Trophoblast cell (in vitro differentiated cells and primary cell): ENCODE measurements at regions not wholly inside any gene's neighbourhood (a gene's known extent, or its start where the extent isn't known, plus 50 kb on each side); places are given as distances from the start of the nearest gene placed in this dataset.

Experiments used
- DNase-seq, 2 donors: peaks; one replicate each; pipeline ENCODE4 v3.0.0-alpha.2; 2016
- H2AFZ ChIP-seq: 2 replicates; pipeline ENCODE4 v1.6.1; 2013; ENCODE audit warnings: low read length, moderate library complexity, mild to moderate bottlenecking; ENCODE audit not compliant: insufficient read depth, poor library complexity
- H2AK5ac ChIP-seq: 2 replicates; pipeline ENCODE4 v1.6.1; 2013; ENCODE audit warnings: mild to moderate bottlenecking, low read length
- H2BK120ac ChIP-seq: 2 replicates; pipeline ENCODE4 v1.6.1; 2013; ENCODE audit warnings: low read length, mild to moderate bottlenecking, moderate library complexity; ENCODE audit not compliant: insufficient read depth, poor library complexity
- H2BK12ac ChIP-seq: 2 replicates; pipeline ENCODE4 v1.6.1; 2013; ENCODE audit warnings: mild to moderate bottlenecking, low read length, moderate library complexity
- H2BK5ac ChIP-seq: 2 replicates; pipeline ENCODE4 v1.6.1; 2013; ENCODE audit warnings: low read length, low read depth, moderate library complexity, mild to moderate bottlenecking; ENCODE audit not compliant: poor library complexity
- H3K14ac ChIP-seq: 2 replicates; pipeline ENCODE4 v1.6.1; 2013; ENCODE audit warnings: mild to moderate bottlenecking, low read length
- H3K18ac ChIP-seq: 2 replicates; pipeline ENCODE4 v1.6.1; 2013; ENCODE audit warnings: mild to moderate bottlenecking, low read length
- H3K23ac ChIP-seq: 2 replicates; pipeline ENCODE4 v1.6.1; 2013; ENCODE audit warnings: low read length
- H3K27ac ChIP-seq: 2 replicates; pipeline ENCODE4 v1.5.1; 2013; ENCODE audit warnings: low read depth, mild to moderate bottlenecking, inconsistent platforms, low read length, moderate library complexity
- H3K27me3 ChIP-seq: 2 replicates; pipeline ENCODE4 v1.6.1; 2013; ENCODE audit warnings: inconsistent platforms, mild to moderate bottlenecking, low read length, moderate library complexity; ENCODE audit not compliant: insufficient read depth
- H3K36me3 ChIP-seq, 2 experiments: 1 replicate in 1 of 2; 2 replicates in 1 of 2; pipeline ENCODE4 v1.6.1; 2013; ENCODE audit warnings: low read length in 2 of 2, mild to moderate bottlenecking in 2 of 2, moderate library complexity in 1 of 2; ENCODE audit not compliant: insufficient read depth in 2 of 2, control insufficient read depth in 1 of 2
- H3K4ac ChIP-seq: 2 replicates; pipeline ENCODE4 v1.6.1; 2013; ENCODE audit warnings: low read depth, mild to moderate bottlenecking, low read length, moderate library complexity
- H3K4me1 ChIP-seq, 2 experiments: 1 replicate in 1 of 2; 2 replicates in 1 of 2; pipeline ENCODE4 v1.6.1; 2013; ENCODE audit warnings: low read length in 2 of 2, mild to moderate bottlenecking in 2 of 2, moderate library complexity in 1 of 2; ENCODE audit not compliant: insufficient read depth in 2 of 2, control insufficient read depth in 1 of 2
- H3K4me2 ChIP-seq: 2 replicates; pipeline ENCODE4 v1.6.1; 2013; ENCODE audit warnings: inconsistent platforms, mild to moderate bottlenecking, low read length, moderate library complexity
- H3K4me3 ChIP-seq: 2 replicates; pipeline ENCODE4 v1.5.1; 2013; ENCODE audit warnings: mild to moderate bottlenecking, low read depth, low read length, inconsistent platforms
- H3K79me1 ChIP-seq: one replicate; pipeline ENCODE4 v1.6.1; 2013; ENCODE audit warnings: low read length
- H3K79me2 ChIP-seq: 2 replicates; pipeline ENCODE4 v1.6.1; 2013; ENCODE audit warnings: low read length, mild to moderate bottlenecking; ENCODE audit not compliant: control insufficient read depth, insufficient read depth, poor library complexity
- H3K9ac ChIP-seq: 2 replicates; pipeline ENCODE4 v1.6.1; 2013; ENCODE audit warnings: mild to moderate bottlenecking, low read length
- H3K9me3 ChIP-seq: 2 replicates; pipeline ENCODE4 v1.6.1; 2013; ENCODE audit warnings: low read depth, mild to moderate bottlenecking, control low read depth, inconsistent platforms, low read length; ENCODE audit not compliant: insufficient read depth
- H4K12ac ChIP-seq: 2 replicates; pipeline ENCODE4 v1.6.1; 2013; ENCODE audit warnings: low read depth, mild to moderate bottlenecking, low read length, moderate library complexity
- H4K8ac ChIP-seq: 2 replicates; pipeline ENCODE4 v1.6.1; 2013; ENCODE audit warnings: low read depth, mild to moderate bottlenecking, low read length, moderate library complexity
- H4K91ac ChIP-seq: one replicate; pipeline ENCODE4 v1.6.1; 2013; ENCODE audit warnings: low read depth, mild to moderate bottlenecking, low read length, moderate library complexity
- WGBS: extraction: QIAGEN DNeasy Blood & Tissue Kit; methylation state at CpG from one replicate; pipeline ENCODE4 v1.1.7; 2013; ENCODE audit warnings: missing lambda C conversion rate; ENCODE audit not compliant: insufficient read length, insufficient coverage; ENCODE audit errors: extremely low coverage; 5-methylcytosine and 5-hydroxymethylcytosine counted together

GRCh38 chr3:72373139-72373538 is 475.1 kb downstream of the SHQ1 start:
- no CpG with 5 or more reads among the region's 8 CpGs for WGBS
- Histone ChIP-seq H3K4me2 (no peak overlapping the region), H2BK12ac (no peak overlapping the region), H3K9me3 (no peaks in the 10 kb centered on the region), H3K4me1 (peaks cover 0 to 7% of the 10 kb centered on the region in 2 experiments), H2AK5ac (no peak overlapping the region), H4K12ac (no peak overlapping the region), H3K36me3 (peaks cover 1 to 2% of the 10 kb centered on the region in 2 experiments), H3K27ac (no peak overlapping the region), H4K91ac (no peak overlapping the region), H2BK5ac (no peak overlapping the region), H2AFZ (no peak overlapping the region), H3K27me3 (no peaks in the 10 kb centered on the region), H3K9ac (no peak overlapping the region), H4K8ac (no peak overlapping the region), H3K79me1 (no peaks in the 10 kb centered on the region), H3K4ac (no peak overlapping the region), H3K18ac (no peak overlapping the region), H2BK120ac (no peak overlapping the region), H3K14ac (no peak overlapping the region), H3K23ac (no peak overlapping the region), H3K79me2 (no peaks in the 10 kb centered on the region), H3K4me3 (no peak overlapping the region)
- DNase-seq = no peak

GRCh38 chr3:72372161-72372560 is 476.1 kb downstream of the SHQ1 start:
- H2AFZ ChIP-seq = no peak overlapping the region
- no peak overlapping the region for H4K91ac ChIP-seq
- no CpG with 5 or more reads among the region's 3 CpGs for WGBS
- H3K4ac ChIP-seq = no peak overlapping the region
- no peaks in the 10 kb centered on the region for H3K9me3 ChIP-seq
- no peak overlapping the region for H2BK5ac ChIP-seq
- H2BK120ac ChIP-seq = no peak overlapping the region
- H3K79me2 ChIP-seq = no peaks in the 10 kb centered on the region
- H3K18ac ChIP-seq = no peak overlapping the region
- peaks cover 0 to 7% of the 10 kb centered on the region in 2 experiments for H3K4me1 ChIP-seq
- no peak overlapping the region for H3K23ac ChIP-seq
- H3K9ac ChIP-seq = no peak overlapping the region
- no peaks in the 10 kb centered on the region for H3K27me3 ChIP-seq
- no peak overlapping the region for H2AK5ac ChIP-seq
- H2BK12ac ChIP-seq = no peak overlapping the region
- H3K4me3 ChIP-seq = no peak overlapping the region
- no peak overlapping the region for H3K4me2 ChIP-seq
- DNase-seq = no peak
- no peak overlapping the region for H3K27ac ChIP-seq
- H3K79me1 ChIP-seq = no peaks in the 10 kb centered on the region
- H4K8ac ChIP-seq = no peak overlapping the region
- H3K36me3 ChIP-seq = no peaks in the 10 kb centered on the region
- H4K12ac ChIP-seq = no peak overlapping the region
- H3K14ac ChIP-seq = no peak overlapping the region

GRCh38 chr3:72371431-72371830 is 476.8 kb downstream of the SHQ1 start:
- Histone ChIP-seq H3K79me1 (no peaks in the 10 kb centered on the region), H3K79me2 (no peaks in the 10 kb centered on the region), H3K4ac (no peak overlapping the region), H3K4me1 (peaks cover 0 to 7% of the 10 kb centered on the region in 2 experiments), H3K36me3 (no peaks in the 10 kb centered on the region), H3K27ac (no peak overlapping the region), H2BK120ac (no peak overlapping the region), H3K27me3 (no peaks in the 10 kb centered on the region), H3K9ac (no peak overlapping the region), H3K14ac (no peak overlapping the region), H2BK5ac (no peak overlapping the region), H4K8ac (no peak overlapping the region), H2AFZ (no peak overlapping the region), H3K9me3 (no peaks in the 10 kb centered on the region), H4K12ac (no peak overlapping the region), H2BK12ac (no peak overlapping the region), H3K4me2 (no peak overlapping the region), H4K91ac (no peak overlapping the region), H3K4me3 (no peak overlapping the region), H3K23ac (no peak overlapping the region), H2AK5ac (no peak overlapping the region), H3K18ac (no peak overlapping the region)
- DNase-seq = no peak
- WGBS = no CpG with 5 or more reads among the region's 7 CpGs

- H3K18ac ChIP-seq = no peak overlapping the region
- H3K79me1 ChIP-seq = no peaks in the 10 kb centered on the region
- no peak overlapping the region for H3K27ac ChIP-seq
- H3K4me2 ChIP-seq = no peak overlapping the region
- H3K9ac ChIP-seq = no peak overlapping the region
- no peak overlapping the region for H2AFZ ChIP-seq
- H4K12ac ChIP-seq = no peak overlapping the region
- no peak overlapping the region for H3K14ac ChIP-seq
- H3K9me3 ChIP-seq = no peaks in the 10 kb centered on the region
- no peak for DNase-seq
- no peak overlapping the region for H3K4ac ChIP-seq
- no peaks in the 10 kb centered on the region for H3K36me3 ChIP-seq
- H4K8ac ChIP-seq = no peak overlapping the region
- no CpG with 5 or more reads among the region's 11 CpGs for WGBS
- H4K91ac ChIP-seq = no peak overlapping the region
- no peak overlapping the region for H3K23ac ChIP-seq
- H3K79me2 ChIP-seq = no peaks in the 10 kb centered on the region
- H3K27me3 ChIP-seq = no peaks in the 10 kb centered on the region
- H3K4me3 ChIP-seq = no peak overlapping the region
- H2AK5ac ChIP-seq = no peak overlapping the region
- H2BK5ac ChIP-seq = no peak overlapping the region
- H2BK12ac ChIP-seq = no peak overlapping the region
- no peak overlapping the region for H2BK120ac ChIP-seq
- H3K4me1 ChIP-seq = peaks cover 0 to 7% of the 10 kb centered on the region in 2 experiments
Measured at GRCh38 chr3:72370947-72371346, 477.3 kb downstream of the SHQ1 start.
